Epithelial cell of esophagus (primary cell): ENCODE measurements at regions not wholly inside any gene's neighbourhood (a gene's known extent, or its start where the extent isn't known, plus 50 kb on each side); places are given as distances from the start of the nearest gene placed in this dataset.
A peak's percentile ranks its signal among the peaks of the same experiment; 100 is the strongest.

Source experiments
- DNase-seq: peaks from one replicate; pipeline ENCODE4 v3.0.0; 2010; ENCODE audit warnings: low read depth
- H3K4me3 ChIP-seq: 2 replicates; pipeline ENCODE4 v1.5.1; 2011; ENCODE audit warnings: mild to moderate bottlenecking, low read length, control low read depth
- TF ChIP-seq, protein P1 (sequence below): IDR thresholded peaks from 2 replicates; pipeline ENCODE4 v1.5.1; 2011; ENCODE audit warnings: low read depth, mild to moderate bottlenecking, low read length, control low read depth, inconsistent platforms; ENCODE audit not compliant: insufficient read depth; ENCODE audit errors: missing control alignments

DNA sequence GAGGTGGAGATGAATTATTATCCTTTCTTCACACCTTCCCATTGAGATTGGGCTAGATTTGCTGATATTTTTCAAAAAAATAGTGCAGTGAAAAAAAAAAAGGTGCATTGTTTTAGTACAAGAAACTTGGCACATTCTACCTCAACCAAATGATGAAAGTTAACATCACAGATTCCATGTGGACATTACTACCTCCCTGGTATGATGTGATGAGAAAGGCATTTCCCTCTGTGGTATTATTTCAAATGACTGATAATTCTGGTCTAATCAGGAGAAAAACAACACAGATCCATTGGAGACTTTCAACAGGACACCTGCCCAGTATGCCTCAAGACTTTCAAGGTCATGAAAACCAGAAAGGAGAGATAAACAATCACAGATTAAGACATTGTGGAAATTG is 313.4 kb downstream of the BCHE start:
- peak; percentile 48 for DNase-seq
- H3K4me3 ChIP-seq = no peak overlapping the region
- TF ChIP-seq, protein P1, sequence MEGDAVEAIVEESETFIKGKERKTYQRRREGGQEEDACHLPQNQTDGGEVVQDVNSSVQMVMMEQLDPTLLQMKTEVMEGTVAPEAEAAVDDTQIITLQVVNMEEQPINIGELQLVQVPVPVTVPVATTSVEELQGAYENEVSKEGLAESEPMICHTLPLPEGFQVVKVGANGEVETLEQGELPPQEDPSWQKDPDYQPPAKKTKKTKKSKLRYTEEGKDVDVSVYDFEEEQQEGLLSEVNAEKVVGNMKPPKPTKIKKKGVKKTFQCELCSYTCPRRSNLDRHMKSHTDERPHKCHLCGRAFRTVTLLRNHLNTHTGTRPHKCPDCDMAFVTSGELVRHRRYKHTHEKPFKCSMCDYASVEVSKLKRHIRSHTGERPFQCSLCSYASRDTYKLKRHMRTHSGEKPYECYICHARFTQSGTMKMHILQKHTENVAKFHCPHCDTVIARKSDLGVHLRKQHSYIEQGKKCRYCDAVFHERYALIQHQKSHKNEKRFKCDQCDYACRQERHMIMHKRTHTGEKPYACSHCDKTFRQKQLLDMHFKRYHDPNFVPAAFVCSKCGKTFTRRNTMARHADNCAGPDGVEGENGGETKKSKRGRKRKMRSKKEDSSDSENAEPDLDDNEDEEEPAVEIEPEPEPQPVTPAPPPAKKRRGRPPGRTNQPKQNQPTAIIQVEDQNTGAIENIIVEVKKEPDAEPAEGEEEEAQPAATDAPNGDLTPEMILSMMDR = no peak

DNA sequence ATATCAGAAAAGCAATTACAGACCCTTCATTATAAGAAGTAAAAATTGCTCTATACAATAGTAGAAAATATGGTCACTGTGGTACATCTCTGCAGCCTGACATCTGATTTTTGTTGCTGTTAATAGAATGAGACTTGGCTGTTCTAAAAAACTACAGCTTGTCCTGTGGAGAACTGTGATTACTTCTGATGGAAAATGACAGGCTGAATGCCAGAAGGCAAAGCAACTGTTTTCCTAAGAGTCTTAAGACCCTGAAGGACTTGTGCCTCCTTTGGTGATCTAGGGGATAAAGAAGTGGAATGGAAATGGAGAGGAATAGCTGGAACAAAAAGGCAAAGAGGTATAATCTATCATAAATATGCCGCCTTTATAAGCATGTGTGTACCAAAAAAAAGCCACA is 314.8 kb downstream of the BCHE start:
- no peak for DNase-seq
- TF ChIP-seq, protein P1 = no peak
- H3K4me3 ChIP-seq = no peak overlapping the region

DNA sequence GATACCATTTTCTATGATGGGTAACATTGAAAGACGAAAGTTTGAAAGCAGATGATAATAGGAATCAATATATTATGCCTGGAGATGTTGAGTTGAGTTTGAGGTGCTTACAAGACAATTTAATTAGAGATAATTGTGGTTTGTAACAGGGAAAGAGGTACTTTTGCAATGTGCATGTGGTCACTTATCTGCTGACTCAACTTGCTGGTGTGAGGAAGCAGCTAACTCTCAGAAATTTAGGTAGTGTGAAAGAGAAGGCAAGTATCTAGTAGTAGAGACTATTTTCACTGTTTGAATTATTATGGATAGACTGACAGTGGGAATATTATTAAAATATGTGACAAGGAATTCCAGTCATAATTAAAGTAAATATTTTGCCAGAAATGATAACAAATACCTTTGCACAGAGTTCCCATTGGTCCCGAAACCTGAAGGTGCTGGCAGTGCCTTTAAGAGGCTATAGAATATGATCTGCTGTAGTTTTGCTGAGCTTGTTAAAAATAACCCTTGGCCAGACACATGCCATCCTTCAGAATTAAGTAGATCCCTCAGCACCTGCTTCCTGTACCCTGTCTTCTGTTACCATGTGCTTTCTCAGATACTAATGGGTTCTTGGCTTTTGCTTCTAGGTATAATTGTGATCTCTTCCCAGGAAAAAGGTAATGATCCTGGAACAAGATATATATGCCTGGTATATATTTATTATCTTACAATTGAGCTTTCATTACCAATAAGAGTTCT is 315.9 kb downstream of the BCHE start:
- peak; percentile 2 for DNase-seq
- TF ChIP-seq, protein P1 = no peak
- H3K4me3 ChIP-seq = no peak overlapping the region

DNA sequence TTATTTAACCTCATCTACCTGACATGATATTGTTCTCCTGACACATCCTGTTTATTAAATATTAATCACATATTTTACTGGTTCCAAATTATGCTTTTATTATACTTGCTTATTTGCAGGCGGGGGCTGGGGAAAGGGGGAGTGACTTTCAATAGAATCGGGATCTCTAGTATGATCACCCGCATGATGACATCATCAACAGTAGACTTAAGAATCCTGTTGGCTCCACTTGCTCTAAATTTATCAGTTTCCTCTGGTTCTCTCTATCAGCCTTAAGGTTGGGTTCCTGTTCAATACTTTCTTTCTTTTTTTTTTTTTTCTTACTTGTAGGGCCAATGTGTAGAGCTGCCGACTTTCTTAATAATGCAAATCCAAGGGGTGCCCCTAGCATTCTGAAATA is 317.5 kb downstream of the BCHE start:
- DNase-seq = no peak
- TF ChIP-seq, protein P1 = no peak

DNA sequence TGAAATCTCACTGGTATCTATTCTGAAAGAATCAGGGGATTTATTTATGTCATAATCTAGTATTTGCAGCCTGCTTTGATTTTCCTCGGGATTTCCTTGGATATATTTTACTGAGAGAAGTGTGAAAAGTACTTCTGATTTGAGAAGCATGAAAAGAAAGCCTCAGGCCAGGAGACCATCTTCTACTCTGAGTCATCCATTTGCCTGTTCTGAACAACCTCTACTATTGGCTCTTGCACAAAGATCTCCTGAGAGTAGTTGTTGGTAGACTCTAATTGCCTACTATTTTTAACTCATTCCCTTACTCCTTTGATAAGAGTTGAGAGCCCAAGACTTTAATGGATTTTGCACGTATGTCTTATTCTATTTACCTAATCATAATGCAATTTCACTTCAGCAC is 318.9 kb downstream of the BCHE start:
- H3K4me3 ChIP-seq = no peak overlapping the region
- TF ChIP-seq, protein P1 = no peak
- DNase-seq = peak; percentile 27

More for the DNA sequence above, 317.5 kb downstream of the BCHE start:
- no peak overlapping the region for H3K4me3 ChIP-seq

DNA sequence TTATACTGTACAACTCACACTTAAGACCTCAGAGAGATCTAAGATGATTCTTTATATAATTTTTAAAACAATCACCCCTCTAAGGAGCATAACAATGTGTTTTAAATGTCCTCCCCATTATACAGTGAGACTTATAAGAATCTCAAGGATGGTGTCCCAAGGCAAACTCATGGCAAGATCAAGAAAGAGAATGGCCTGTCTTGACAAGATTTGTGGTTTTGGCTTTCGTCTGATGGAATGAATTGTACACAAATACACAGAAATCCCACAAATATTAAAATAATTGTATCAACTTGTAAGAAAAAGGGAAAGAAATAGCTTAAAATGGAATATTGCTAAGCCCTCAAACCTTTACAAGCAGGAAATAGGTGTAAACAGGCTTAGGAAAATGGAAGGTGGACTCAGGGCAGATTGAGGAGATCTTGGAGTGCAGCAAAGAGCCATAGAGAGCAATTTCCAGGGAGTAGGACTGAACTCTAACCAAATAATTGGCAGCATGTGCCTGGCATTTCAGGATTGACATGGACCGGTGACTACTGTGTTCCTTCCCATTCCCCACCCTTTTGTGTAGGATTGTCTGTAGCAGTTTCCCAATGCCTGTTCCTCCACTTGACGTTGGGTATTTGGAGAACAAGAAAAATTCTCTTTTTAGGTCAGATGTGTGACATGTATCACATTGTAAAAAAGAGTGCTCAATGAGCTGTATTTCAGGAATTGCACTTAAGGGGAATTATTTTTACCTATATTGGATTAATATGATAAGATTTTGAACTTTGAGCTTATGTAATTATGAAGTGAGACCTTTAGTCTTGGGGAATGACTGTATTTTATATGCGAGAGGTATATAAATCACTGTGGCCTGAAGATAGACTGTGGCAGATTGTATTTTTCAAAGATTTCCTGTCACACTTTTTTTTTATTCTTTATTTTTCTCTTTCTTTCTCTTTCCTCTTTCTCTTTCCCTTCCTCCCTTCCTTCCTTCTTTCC is 317.8 kb upstream of the SLITRK3 start:
- DNase-seq = peak; percentile 47

More for the DNA sequence above, 317.8 kb upstream of the SLITRK3 start:
- no peak overlapping the region for H3K4me3 ChIP-seq
- TF ChIP-seq, protein P1 = no peak
